IPS-NIHi7 (cell line): ENCODE measurements at regions not wholly inside any gene's neighbourhood (a gene's known extent, or its start where the extent isn't known, plus 50 kb on each side); places are given as distances from the start of the nearest gene placed in this dataset.
"Not testable (repeated sequence)": the region's sequence is repeated elsewhere in the genome, so short reads cannot be mapped to it uniquely, and the experiment has no call there.

Experiments used
- DNase-seq: peaks from one replicate; pipeline ENCODE4 v3.0.0; 2012; ENCODE audit warnings: mixed read lengths; ENCODE audit errors: extremely low spot score

DNA sequence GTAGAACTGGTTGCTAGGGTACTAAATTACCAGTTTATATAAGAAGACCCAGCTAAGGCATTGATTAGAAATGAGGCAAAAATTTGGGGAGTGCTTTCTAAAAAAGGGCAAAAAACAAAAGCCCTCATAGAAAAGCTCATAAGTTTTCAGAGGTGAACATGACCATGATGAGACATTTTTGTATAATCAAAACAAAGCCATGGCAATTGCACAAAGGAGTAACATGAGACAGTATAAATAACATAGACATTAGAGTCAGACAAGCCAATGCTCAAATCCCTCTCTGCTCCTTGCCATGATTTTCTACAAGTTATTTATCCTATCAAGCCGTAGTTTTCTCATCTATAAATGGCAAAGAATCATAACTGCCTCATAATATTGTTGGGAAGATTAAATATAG is 112.2 kb upstream of the ADTRP start:
- DNase-seq = no peak

DNA sequence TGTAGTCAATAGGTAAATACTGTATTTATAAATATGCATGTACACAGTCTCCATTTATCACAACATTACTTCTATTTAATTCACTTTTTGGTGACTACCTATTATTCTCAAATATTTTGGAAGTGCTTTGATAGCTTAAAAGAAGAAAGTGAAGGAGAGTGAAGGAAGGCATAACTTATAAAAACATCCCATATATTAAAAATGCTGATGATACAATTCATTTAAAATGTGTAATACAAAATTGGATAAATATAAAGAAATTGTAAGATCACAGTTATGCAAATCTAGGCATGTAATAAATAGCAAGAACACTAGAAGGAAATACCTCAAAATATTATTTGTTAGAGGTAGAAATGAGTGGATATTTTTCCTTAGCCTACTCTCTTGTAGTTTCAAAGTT is 111.6 kb upstream of the ADTRP start:
- DNase-seq = no peak

DNA sequence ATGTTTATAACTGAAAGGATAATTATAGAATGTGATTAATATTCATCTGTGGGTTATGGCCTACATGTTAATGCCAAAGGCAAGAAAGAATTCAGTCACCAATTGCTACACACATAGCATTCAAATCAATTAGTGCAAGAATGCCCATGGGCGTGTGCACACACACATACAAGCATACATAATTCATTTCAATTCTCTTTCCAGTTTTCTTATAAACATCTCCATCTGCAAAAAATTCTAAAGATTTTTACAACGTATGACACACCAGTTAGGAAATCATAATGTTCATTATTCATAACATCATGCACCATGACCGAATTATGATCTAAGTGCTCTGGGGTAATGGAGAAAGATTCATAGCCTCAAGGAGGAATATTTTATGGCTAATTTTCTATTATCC is 111.0 kb upstream of the ADTRP start:
- no peak for DNase-seq

DNA sequence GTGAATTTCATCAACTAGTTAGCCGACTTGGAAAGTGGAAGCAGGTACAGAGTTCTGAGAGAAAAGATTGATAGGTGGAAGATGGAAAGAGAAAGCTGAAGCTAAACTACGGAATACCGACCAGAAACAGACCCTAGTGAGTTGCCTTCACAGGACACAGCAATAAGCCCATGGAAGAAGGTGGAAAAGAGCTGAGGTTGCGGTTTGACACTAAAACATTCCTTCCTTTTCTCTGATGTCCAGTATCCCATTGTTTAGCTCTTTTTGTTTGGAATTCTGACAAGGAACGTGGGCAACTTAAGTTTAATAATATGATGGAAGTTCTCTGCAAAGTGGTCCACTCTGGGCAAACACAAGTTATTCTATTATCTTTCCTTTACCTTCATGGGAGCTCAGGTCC is 110.1 kb upstream of the ADTRP start:
- DNase-seq = no peak

DNA sequence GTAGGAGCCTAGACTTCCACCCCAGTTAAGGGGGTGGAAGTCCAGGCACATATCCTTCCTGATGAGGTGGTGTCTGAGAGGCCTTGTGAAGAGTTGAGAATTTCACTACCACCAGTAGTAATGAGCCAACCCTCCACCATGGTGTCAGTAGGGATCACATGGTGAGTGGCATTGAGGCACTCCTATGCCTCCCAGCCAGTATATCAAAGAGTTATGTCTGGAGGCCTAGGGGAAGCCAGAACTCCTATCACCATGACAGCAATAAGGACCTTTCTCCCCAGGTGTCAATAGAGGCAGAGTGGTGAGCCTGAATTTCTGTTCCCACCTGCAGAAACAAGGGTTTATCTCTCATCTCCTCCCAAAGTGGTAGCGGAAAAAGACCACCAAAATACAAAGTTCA is 106.6 kb upstream of the ADTRP start:
- no peak for DNase-seq

DNA sequence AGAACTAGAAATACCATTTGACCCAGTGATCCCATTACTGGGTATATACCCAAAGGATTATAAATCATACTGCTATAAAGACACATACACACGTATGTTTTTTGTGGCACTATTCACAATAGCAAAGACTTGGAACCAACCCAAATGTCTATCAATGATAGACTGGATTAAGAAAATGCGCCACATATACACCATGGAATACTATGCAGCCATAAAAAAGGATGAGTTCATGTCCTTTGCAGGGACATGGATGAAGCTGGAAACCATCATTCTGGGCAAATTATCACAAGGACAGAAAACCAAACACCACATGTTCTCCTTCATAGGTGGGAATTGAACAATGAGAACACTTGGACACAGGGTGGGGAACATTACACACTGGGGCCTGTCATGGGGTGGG is 104.9 kb upstream of the ADTRP start:
- DNase-seq = not testable (repeated sequence)

DNA sequence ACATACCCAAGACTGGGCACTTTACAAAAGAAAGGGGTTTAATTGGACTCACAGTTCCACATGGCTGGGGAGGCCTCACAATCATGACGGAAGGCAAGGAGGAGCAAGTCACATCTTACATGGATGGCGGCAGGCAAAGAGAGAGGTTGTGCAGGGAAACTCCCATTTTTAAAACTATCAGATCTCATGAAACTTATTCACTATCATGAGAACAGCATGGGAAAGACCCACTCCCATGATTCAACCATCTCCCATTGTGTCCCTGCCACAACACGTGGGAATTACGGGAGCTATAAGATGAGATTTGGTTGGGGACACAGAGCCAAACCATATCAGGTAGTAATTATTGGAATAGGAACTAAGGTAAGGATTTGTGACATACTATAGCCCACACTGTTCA is 101.6 kb upstream of the ADTRP start:
- DNase-seq = not testable (repeated sequence)

DNA sequence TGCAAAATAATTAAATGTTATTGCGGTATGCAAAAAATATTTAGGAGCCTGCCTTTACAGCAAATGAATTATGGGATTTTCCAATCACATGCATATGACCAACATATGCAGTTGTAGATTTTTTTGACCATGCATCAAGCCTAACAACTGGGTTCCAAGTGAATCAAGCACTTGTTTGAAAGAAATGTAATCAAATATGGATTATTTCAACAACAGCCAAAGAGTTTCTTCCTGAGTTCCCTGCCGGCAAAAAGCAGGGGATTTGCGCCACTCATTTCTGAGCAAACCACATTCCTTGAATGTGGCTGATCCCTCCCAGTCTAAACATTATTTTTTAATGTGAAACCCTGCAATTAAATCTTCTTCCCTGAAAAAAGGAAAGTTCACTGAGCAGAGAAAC is 100.1 kb upstream of the ADTRP start:
- no peak for DNase-seq

DNA sequence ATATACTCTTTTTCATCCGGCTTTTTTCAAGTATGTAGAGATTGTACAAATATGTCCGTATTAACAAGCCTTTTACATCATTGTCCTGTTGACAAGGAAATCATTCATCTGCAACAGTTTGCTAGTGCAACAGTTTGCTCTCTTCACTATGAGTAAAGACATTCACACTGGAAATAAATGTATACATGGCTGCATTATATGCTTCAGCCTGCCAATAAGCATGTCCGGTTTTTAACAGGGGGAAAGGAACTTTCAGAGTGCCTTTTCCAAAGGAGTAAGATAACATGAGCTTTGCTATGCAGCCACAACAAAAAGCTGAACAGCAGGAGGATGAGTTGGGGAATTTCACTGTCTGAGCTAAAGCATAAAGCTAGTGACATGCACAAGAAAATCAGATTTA is 99.4 kb upstream of the ADTRP start:
- DNase-seq = no peak

DNA sequence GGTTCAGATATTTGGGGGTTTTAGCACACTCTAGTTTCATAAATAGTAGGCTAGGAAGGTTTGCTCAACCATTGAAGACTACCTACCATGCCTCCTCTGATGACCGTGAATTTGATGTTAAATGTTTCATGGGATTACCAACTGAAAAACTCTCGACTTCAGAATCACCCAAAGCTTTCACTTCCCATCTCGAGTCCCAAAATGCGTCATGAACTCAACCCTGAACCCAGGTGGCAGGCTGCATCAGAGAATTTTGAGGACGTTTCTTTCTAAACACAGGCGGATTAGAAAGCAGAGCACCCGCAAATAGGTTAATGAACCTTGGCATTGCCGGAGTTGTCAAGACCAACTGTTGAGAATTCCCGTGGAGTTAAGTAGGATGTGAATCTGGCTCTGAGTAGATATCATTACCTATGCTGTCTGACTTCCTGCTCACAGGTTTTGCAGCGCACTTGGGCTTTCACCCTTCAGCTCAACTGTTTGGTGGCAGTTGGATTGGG is 98.4 kb upstream of the ADTRP start:
- no peak for DNase-seq

DNA sequence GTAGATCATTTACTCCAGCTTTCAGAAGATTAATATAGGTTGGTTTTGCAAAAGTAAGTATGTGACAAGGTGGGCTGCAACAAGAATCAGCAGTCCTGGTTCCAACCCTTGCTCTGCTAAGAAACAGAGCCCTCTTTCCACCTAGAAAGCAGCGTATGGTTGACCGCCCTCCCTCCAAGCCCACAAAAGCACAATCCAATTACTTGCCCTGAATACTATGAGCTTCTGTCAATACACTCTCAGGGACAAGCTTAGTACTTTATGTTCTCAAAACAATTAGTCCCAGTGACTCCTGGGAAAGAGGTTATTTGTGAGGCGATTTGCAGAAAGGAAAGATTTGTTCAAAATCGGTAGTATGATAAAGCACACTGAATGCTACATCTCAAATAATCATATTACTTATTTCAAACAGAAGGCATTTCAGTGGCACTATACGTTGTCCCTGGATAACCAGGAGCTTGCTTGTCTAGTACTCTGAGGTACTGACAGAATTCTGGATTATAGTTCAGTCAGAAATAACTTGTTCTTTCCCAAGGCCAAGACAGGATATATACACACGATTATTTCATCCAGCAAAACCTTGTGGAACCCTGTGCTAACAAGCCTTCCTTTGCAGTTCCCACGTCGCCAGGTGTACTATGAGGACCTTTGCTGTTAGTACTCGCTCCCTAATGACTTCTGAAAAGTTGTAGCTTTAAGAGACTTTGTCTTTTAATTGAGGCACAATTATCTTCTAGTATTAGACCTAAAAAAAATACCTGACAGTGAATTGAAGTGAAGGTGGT is 96.9 kb upstream of the ADTRP start:
- no peak for DNase-seq

DNA sequence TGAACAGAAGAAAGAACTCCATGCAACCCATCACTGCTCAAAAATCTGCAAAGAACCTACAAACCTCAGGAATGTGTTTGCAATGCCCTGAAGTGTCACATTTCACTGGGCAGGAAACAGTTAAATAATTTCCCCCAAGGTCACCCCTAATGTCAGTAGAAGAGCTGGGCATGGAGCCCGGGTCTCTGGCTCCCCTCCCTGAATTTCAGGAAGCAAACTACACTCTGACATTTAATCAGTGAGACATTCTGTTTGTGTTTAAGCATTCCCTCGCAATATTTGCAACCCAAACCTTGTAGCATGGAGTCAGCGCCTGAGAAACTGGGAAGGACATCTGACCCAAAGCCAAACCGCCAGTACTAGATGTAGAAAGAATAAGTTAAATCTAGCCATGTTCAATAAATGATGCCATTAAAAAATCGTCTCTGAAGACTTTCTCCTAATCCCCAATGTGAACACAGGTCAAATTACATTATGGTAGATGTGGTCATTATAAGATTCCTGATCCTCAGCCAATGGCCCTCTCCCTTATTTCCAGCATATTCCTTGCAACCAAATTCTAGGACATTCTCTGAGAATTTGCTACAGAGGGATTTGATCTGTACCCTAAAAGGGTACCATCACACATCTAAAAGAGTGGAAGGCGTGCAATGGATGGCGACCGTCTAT is 91.2 kb upstream of the ADTRP start:
- no peak for DNase-seq

DNA sequence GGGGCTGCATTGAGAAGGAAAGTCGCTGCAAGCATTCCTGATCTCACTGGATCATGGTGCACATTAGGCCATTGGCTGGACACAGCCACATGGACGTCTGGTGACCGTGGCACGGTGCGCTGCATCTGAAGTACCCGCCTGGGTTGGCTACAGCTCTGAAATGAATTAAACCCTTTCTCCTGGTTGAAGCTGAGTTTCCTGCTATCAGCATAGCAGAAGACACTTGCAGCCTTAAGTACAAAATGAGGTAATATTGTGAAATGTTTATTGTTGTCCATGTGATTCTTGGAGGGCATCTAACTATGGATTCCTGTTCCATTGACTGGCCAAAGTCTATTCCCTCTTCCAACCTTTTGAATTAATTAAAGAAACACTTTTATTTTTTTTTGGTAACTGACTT is 89.8 kb upstream of the ADTRP start:
- no peak for DNase-seq

DNA sequence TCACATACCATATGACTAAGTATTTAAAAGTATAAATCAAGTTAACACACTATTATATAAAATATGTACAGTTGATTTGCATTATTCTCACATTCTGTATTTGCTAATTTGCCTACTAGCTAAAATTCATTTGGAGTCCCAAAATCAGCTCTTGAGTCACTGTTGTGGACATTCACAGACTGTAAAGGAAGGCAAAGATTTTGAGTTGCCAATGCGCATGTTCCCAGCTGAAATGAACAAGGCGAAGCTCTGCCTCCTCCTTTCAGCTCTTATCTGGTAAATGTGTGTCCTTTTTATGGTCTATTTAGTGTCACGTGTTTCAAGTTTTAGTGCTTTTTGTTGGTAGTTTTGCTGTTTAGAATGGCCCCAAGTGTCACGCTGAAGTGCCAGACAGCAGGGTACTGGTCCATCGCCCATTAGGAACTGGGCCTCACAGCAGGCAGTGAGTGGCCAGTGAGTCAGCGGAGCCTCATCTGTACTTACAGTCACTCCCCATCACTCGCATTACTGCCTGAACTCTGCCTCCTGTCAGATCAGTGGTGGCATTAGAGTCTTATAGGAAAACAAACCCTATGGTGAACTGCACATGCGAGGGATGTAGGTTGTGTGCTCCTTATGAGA is 87.2 kb upstream of the ADTRP start:
- no peak for DNase-seq

DNA sequence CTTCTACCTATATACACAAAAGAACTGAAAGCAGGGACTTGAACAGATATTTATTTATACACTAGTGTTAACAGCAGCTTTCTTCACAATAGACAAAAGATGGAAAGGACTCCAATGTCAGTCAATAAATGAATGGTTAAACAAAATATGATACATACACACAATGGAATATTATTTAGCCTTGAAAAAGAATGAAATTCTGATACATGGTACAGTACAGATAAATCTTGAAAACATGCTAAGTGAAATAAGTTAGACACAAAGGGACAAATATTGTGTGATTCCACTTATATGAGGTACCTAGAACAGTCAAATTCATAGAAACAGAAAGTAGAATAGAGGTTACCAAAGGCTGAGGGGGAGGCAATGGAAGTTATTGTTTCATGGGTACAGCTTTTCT is 79.8 kb upstream of the ADTRP start:
- no peak for DNase-seq

DNA sequence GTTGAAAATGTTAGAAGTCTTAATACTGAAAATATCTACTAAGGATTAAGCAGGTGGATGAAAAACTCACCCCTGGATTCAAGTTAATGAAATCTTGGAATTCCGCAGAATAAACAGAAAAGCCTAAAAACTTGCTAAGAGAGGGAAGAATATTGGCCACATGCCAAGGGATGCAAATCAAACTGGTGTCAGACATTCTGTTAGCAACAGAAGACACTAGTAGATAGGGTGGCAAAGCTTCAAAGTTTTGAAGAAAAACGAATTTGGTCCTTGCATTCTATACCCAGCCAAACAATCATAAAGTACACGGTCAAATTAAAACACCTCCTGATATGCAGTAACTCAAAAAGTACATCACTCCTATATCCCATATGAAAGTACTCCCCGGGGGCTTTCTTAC is 77.1 kb upstream of the ADTRP start:
- DNase-seq = no peak

DNA sequence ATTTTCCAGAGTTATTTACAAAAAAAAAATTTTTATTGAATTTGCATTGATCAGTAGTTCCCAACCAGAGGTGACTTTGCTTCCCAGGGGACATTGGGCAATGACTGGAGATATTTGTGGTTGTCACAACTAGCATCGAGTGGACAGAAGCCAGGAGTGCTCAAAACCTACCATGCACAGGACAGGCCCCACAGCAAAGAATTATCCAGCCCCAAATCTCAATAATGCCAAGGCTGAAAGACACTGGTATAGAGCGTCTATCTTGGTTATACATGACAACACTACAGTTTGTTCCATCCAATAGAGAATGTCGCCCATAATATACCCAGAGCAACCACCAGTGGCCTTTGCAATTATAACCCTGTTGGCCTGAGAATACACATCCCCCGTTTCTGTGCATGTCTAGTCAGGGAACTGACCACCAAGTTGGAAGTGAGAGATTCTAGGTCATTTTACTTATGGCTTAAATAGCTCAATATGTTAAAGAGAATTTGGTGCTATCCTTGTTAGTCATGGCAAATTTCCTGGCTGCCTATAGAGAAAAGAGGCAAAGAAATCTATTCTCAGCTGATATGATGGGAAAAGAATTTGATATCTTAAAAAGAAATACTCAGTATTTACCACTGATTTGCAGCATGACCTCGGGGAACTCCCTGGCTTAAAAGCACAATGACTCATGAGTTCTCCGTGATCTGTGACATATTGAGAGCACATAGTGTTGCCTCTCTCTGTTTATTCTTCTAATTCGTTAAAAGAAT is 76.0 kb upstream of the ADTRP start:
- DNase-seq = no peak

DNA sequence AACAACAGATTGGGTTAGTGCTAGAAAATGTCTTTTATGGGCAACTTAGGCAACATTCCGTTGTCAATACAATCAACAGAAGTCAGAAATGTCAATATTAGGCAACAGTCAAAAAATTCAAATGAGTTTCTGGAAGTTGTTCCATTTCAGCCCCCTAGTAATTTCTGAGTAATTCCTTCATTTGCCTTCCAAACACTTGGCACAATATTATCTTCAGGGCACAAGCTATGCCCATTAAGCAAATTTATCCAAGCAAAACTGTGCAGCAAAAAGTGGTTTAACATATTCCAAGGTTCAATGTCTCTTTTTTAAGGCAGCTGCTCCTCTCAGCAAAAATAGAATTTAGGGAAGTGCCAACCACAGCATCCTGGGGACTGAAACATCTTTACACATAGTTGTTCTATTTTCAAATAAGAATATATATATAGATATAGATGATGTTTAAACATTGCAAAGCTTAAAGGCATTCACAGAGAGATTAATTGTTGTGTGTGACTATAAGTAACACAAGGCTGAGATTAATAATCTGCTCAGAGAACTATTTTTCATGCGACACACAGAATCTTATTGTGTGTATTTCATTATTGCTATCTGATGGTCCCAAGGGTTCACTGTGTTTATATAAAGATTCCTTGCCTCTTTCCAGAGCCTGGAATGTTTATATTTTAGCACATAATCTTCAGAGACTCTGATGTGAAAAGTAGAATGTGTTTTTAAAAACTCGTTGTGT is 75.2 kb upstream of the ADTRP start:
- no peak for DNase-seq

DNA sequence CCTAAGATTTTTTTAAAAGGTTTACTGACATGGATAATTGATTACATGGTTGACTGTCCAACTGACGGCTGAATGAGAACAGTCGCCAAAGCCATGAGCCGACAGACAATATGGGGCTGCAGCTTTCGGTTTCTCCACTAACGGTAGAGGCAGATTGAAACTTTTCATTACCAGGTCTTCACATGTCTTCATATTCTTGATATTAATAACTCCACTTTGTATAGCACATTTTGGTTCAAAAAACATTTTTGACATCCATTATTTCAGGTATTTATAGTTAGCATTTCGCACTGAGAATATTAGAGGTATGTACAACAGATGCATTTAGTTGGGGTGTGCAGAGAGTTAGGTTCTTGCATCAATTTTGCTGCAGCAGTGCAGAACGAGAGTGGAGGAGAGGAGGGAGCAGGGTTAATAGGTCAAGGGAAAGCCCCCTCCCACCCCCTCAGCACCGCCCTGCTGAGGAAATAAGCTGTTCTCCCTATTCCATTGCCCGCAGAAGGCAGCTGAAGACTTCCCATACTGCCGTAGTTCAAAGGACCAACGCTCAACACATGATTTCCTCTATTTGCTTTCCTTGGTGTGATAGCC is 73.6 kb upstream of the ADTRP start:
- no peak for DNase-seq

DNA sequence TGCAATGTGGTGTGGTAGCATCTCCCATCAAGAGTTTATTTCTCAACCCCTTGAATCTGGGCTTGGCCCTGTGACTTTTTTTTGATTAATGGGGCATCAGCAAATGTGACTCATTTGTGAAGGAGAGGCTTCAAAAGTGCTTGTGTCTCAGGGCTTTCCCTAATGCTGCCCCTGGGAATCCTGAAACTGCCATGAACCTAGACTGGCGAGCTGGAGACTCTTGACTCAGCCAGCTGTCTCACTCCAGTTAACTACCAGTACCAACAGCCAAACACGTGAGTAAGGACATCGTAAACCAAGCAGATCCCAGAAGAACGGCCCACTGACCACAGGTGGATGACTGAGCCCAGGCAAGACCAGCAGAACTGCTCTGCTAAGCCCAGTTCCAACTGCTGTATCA is 72.8 kb upstream of the ADTRP start:
- no peak for DNase-seq
